IMR-90 (cell line): ENCODE measurements at regions not wholly inside any gene's neighbourhood (a gene's known extent, or its start where the extent isn't known, plus 50 kb on each side); places are given as distances from the start of the nearest gene placed in this dataset.

Experiments
- BHLHE40 ChIP-seq: fragments of 150-350 bp; IDR thresholded peaks from 2 replicates; pipeline ENCODE4 v1.6.1; 2016; ENCODE audit warnings: mild to moderate bottlenecking, low read depth, low read length
- CEBPB ChIP-seq: IDR thresholded peaks from 2 replicates; pipeline ENCODE4 v1.6.1; 2012; ENCODE audit warnings: low read depth, low read length, improper control_type of control experiment
- FOS ChIP-seq: fragments of 150-350 bp; IDR thresholded peaks from 2 replicates; pipeline ENCODE4 v1.6.1; 2016; ENCODE audit warnings: low read depth, low read length
- POLR2A ChIP-seq: IDR thresholded peaks from 2 replicates; pipeline ENCODE4 v1.6.1; 2012; ENCODE audit warnings: mild to moderate bottlenecking, low read depth, low read length
- RAD21 ChIP-seq: IDR thresholded peaks from 2 replicates; pipeline ENCODE4 v1.6.1; 2012; ENCODE audit warnings: low read length, improper control_type of control experiment
- RCOR1 ChIP-seq: IDR thresholded peaks from 2 replicates; pipeline ENCODE4 v1.6.1; 2012; ENCODE audit warnings: mild to moderate bottlenecking, low read length, improper control_type of control experiment; ENCODE audit not compliant: insufficient replicate concordance
- RFX5 ChIP-seq: IDR thresholded peaks from 2 replicates; pipeline ENCODE4 v1.8.0; 2012; ENCODE audit warnings: low read depth, mild to moderate bottlenecking, low read length, moderate library complexity
- SMC3 ChIP-seq: fragments of 150-350 bp; IDR thresholded peaks from 2 replicates; pipeline ENCODE4 v1.6.1; 2016; ENCODE audit warnings: low read depth, mild to moderate bottlenecking, antibody characterized with exemption, low read length, moderate library complexity
- TF ChIP-seq, protein P1 (sequence below): conservative IDR thresholded peaks from 2 replicates; pipeline ENCODE4 v1.5.1; 2012; ENCODE audit warnings: mild to moderate bottlenecking, low read depth, low read length, improper control_type of control experiment

DNA sequence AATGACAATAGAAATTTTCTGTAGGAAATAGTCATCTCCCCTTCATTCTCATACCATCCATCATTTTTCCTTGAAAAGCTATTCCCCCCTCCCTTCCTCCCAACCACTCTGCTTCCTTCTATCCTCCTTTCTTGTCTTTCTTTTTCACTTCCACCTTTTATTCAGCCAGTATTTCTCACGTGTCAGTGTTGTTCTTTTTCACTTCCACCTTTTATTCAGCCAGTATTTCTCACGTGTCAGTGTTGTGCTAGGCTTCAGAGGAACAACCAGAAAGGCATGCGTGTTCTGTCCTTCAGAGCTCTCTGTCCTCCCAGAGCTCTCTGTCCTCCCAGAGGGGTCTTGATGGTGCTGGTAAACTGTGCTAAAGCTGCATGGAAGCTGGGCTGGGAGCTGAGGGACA, 419.6 kb downstream of the GADD45G start:
- no peak for TF ChIP-seq CEBPB
- TF ChIP-seq SMC3 = no peak
- no peak for TF ChIP-seq RFX5
- TF ChIP-seq BHLHE40 = no peak
- no peak for TF ChIP-seq POLR2A
- TF ChIP-seq, protein P1, sequence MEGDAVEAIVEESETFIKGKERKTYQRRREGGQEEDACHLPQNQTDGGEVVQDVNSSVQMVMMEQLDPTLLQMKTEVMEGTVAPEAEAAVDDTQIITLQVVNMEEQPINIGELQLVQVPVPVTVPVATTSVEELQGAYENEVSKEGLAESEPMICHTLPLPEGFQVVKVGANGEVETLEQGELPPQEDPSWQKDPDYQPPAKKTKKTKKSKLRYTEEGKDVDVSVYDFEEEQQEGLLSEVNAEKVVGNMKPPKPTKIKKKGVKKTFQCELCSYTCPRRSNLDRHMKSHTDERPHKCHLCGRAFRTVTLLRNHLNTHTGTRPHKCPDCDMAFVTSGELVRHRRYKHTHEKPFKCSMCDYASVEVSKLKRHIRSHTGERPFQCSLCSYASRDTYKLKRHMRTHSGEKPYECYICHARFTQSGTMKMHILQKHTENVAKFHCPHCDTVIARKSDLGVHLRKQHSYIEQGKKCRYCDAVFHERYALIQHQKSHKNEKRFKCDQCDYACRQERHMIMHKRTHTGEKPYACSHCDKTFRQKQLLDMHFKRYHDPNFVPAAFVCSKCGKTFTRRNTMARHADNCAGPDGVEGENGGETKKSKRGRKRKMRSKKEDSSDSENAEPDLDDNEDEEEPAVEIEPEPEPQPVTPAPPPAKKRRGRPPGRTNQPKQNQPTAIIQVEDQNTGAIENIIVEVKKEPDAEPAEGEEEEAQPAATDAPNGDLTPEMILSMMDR = no peak
- no peak for TF ChIP-seq FOS
- no peak for TF ChIP-seq RAD21
- TF ChIP-seq RCOR1 = no peak
